ENCODE measurements at regions not wholly inside any gene's neighbourhood (a gene's known extent, or its start where the extent isn't known, plus 50 kb on each side); places are given as distances from the start of the nearest gene placed in this dataset.

DNA sequence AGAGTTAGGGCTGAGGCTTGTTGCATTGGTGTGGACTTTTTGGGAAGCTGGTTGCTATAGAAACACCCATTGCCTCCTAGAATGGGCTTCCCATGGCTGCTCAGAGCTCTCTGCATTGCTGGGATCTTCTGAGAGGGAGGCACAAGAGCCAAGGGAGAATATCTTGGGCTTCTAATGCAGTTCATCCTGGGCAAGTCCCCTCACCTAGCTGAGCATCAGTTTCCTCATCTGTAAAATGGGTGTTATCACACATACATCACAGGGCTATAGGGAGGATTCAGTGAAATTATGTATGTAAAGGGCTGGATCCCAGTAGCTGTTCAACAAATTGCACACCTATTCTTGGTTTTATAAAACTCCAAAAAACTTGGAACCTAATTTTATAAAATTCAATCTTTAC lies 106.1 kb upstream of the ALDH1B1 start:
- DNase-seq (ENCODE audit: low spot score): no peak

GRCh38 chr9:38285236-38285635 lies 107.3 kb upstream of the ALDH1B1 start:
- DNase-seq (ENCODE audit: low spot score): no peak

GRCh38 chr9:38284588-38285051 lies 107.9 kb upstream of the ALDH1B1 start:
- no peak for DNase-seq (ENCODE audit: low spot score)

- no peak for DNase-seq (ENCODE audit: low spot score)
Observed at GRCh38 chr9:38284039-38284575, 108.4 kb upstream of the ALDH1B1 start.

DNA sequence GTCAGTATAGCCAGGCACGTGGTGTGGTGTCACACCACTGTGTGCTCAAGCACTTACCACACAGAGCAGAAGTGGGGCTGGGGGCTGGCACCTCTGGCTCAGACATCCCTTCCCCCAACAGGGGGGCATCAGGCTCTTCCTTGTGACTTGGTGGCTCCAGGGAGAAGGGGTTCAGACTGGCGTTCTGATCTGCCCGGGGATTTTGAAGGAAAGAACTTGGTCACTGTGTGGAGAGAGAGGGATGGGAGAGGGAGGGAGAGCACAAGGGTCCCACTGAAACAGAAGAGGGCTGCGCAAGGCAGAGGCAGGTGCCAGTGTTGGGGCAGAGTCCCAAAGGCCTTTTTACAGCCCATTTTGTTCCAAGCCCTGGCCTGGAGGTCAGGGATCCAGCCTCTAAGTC lies 109.7 kb upstream of the ALDH1B1 start:
- no peak for DNase-seq (ENCODE audit: low spot score)

DNA sequence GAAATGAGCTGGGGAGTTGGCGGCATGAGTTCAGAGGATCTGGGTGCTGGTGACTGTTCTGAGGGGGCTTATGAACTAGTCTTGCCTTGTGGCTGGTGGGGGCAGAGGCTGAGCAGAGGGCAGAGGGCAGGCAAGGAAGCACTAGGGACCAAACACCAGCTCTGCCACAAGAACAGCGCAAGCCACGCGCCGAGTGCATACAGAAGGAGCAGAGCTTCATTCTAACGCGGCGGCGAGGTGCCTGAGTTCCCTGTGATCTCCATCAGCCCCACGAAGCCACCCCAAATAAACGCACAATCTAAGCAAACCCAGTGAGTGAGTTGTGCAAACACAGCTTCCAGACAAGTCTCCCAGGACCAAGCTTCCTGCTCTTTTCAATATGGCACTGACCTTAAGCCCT lies 110.6 kb upstream of the ALDH1B1 start:
- DNase-seq (ENCODE audit: low spot score): no peak

DNA sequence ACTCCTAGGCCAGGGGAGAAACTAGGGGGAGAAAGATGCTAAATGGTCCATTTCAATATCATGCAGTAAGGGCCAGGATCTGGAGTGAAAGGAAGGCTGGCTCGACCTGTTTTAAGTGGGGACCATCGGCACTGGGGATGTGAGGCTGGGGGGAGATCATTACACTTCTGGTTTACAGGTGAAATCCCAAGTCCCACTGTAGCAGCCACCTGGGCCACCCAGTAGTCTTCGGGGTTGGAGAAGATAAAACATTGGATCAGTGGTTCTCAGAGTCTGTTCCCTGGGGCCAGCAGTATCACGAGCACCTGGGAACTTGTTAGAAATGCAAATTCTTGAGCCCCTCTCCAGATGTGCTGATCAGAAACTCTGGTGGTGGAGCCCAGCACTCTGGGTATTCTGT lies 111.3 kb upstream of the ALDH1B1 start:
- DNase-seq (ENCODE audit: low spot score): no peak

GRCh38 chr9:38280251-38280800 lies 112.2 kb upstream of the ALDH1B1 start:
- no peak for DNase-seq (ENCODE audit: low spot score)

DNA sequence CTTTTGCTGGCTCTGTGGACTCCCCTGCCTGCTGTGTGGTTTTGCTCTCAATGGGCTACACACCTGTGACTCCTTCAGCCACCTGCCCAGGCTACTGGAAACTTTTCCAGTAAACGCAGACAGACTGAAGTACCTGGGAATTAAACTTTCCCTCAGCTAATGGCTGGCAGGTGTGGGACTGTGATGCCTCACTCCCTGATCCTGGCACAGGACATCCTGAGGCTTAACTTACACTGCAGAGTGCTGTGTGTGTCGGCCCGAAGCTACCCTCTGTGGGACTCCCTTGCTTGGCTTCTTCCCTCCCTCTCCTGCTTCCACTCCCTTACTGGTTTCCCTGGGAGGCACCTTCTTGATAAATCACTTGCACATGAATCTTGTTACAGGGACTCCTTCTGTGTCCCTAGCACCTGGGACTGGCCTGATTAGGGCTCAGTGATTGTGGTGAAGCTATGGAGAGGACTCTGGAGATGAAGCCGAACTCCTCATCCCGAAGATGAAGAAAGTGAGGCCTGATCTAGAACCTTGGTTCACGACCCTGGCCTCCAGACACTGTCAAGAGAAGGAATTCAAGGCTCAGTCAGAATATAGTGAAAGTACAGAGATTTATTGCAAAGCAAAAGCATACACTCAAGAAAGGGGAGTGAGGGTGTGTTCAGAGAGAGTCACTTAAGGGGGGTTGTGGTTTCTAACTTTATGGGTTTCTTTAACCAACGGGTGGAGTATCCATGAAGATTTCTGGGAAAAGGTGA lies 113.4 kb upstream of the ALDH1B1 start:
- DNase-seq (ENCODE audit: low spot score): no peak

DNA sequence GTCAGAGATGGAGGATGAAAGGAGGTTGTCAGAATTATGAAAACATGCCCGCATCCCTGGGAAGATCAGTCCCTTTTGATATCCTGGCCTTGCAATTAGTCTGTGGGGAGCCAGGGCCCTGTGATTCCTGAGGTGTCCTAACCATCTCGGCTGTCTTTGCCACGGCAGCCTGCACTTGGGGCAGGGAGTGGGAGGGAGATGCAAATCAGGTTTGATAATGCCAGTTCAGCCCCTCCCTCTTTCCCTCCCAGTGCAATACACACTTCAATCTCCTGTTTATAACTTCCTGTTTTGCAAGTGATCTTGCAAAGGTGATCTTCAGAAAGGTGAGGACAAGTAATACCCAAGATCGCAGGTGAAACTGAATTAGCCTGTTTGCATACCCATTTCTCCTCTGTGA lies 114.0 kb upstream of the ALDH1B1 start:
- no peak for DNase-seq (ENCODE audit: low spot score)

DNA sequence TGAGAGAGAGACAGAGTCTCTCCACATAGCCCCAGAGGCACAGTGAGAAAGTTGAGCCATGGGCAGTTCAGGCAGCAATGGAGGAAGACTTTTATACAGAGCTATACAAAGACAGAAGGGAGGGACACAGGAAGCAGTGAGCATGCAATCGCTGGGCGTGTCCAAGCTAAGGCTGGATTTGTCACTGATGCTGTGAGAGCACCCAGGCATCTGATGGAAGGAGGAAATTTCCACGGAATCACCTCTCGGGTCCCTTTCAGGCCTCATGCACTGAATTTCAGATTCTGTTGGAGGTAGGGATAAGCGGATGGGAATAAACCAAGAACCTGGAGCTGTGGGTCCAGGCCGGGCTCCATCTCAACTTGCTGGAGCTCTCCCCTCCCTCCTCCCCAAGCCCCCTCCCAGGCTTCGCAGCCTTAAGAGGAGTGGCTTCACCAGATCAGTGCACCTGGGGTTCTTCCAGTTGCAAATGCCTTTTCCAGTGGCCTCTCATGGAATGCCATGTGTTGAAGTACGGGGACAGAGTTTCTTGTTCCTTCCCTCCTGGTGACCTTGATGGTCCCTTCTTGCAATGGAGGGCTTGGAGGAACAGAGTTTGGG lies 114.8 kb upstream of the ALDH1B1 start:
- DNase-seq (ENCODE audit: low spot score): no peak

DNA sequence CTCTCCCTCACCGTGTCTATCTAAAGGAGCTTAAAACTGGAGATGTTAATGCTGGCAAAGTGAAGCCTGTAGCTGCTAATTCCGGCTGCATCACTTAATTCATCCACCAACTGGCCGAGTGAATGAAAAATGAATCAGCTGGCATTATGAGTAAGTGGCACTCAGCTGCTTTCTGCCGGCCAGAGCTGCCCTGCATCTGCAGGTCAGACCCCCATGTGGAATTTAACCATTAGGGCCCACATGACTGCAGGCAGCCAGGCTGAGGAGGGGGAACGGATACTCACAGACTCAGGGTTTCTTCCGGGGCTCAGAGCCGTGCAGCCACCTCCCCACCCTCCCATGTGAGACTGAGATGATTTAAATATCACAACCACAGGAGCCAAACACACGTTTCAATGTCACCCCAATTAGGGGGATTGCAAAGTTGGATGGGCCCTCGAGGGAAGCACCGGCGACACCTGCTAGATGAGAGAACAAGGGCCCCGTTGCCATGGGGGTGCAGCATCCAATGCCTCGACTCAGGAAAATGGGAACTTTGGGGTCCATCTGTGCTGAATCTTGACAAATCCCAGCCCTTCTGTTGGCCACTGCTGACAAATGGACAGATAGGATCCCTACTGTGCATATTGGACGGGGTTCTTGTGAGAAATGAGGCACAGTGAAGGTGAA lies 115.6 kb upstream of the ALDH1B1 start:
- DNase-seq (ENCODE audit: low spot score): no peak

DNA sequence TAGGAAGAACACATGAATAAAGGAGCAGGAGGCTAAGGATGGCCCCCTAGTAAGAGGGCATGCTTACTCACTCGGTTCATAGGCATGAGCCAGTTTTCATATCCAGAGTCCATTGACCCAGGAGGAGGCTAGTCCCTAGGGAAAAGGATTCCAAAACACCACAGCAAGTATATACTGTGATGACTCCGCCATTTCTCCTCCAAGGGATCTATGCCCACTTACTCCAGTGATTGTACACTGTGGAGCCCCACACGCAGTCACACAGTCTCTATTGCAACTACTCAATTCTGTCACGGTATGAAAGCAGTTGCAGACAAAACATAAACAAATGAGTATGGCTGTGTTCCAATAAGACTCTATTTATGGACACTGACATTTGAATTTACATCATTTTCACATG lies 117.7 kb upstream of the ALDH1B1 start:
- no peak for DNase-seq (ENCODE audit: low spot score)

DNA sequence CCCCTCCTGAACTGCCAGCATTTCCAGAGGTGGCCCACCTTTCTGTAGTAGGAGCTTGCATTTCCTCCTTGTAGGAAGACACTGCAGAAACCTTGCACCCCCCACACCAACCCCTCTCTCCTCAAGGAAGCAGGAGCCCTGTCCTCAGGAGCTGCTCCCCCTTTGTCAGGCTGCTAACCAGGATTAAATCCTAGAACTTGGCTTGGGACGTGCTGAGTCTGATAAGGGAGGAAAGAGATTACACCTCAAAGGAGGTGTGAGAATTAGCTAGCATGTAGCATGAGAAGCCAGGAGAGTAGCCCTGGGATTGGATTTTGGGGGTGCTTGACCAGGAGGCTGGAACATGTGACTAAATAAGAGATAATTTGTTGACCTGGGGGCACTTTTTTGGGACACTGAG lies 119.8 kb upstream of the ALDH1B1 start:
- no peak for DNase-seq (ENCODE audit: low spot score)

DNA sequence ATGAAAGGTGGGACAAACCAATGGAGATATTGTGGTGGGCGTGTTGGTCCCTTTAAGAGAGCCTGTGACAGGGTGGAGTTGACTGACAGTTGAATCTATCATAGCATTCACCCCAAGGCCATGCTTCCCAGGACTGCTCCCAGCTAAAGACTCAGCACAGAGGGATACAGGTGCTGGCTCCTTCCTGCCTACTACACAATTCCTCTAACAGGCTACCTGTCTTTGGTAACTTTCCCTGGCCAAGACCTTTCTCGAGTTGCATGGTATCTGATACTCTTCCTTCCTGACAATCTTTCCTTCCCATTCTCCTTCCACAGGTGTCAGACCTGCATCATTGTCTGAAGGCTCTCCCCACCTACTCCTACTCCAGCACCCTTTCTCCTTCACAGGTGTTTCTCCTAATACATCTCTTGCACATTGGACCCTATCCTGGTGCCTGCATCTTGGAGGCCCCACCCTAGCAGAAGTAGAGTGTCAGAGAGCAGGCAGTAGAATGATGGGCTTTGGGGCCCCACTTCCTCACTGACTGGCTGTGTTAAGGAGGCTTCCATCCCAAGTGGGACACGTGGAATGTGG lies 120.7 kb upstream of the ALDH1B1 start:
- no peak for DNase-seq (ENCODE audit: low spot score)

DNA sequence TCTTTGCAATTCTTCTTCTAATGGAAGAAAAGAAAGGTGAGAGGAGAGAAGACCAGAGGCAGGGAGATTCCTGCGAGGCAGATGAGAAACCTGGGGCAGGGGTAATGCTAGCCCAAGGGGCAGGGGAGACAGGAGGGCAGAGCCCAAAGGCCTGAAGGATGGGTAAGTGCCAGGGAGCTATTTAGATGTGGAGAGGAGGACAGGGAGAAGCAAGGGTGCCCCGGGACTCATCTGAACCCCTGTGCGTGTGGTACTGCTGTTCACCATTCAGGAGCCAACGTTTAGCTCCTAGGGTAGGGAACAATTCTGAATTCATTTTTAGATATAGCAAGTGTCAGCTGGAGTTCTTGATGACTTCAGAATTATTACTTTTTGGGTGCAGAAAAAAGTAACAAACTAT lies 122.7 kb upstream of the ALDH1B1 start:
- DNase-seq (ENCODE audit: low spot score): no peak

- DNase-seq (ENCODE audit: low spot score): no peak
Observed at GRCh38 chr9:38263532-38263931, 129.0 kb upstream of the ALDH1B1 start.

GRCh38 chr9:38259519-38260218 lies 132.8 kb upstream of the ALDH1B1 start:
- DNase-seq (ENCODE audit: low spot score): no peak

DNA sequence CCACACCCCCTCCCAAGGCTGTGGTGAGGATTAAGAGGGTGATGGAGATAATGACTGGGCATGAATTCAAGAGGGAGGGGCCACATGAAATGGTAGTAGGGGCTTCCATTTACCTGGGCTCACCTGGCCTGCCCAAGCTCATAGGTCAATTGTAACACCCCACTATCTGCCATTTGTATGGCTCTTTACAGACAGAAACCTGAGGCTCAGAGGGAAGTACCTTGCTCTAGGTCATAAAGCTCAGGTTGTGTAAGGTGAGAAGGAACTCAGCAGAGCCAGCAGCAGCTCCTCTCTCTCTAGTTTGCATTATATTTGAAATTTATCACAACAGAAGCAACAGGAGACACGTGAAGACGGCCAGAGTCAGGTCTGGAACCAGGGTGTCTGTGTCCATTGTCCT lies 133.4 kb upstream of the ALDH1B1 start:
- DNase-seq (ENCODE audit: low spot score): no peak

DNA sequence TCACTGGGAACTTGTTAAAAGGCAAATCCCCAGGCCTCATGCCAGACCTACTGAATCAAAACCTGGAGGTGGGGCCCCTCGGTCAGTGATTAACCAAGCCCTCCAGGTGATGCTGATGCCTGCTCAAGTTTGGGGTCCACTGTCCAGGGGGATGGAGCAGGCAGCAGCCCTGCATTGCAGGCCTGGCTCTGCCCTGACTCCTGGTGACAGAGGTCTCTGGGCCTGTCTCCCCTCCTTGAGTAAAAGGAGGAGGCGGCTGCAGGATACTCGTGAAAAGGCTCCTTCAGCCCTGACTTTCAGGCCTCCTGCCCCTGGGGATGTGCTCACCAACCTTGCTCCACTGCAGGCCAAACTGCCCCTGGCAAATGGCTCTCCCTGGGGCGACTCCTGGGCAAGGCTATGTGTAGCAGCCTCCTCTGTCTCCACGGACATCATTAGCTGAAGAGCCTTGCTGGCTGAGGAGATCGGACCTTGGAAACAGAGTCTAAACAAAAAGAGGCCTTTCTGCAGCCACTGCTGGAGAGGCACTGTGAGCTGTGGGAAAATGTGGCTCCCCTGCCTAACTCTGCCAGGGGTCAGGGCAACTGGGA lies 134.8 kb upstream of the ALDH1B1 start:
- no peak for DNase-seq (ENCODE audit: low spot score)

GRCh38 chr9:38256461-38256860 lies 136.0 kb upstream of the ALDH1B1 start:
- DNase-seq (ENCODE audit: low spot score): no peak
